Dedifferentiated amniotic fluid mesenchymal stem cell (primary cell): ENCODE measurements at regions not wholly inside any gene's neighbourhood (a gene's known extent, or its start where the extent isn't known, plus 50 kb on each side); places are given as distances from the start of the nearest gene placed in this dataset.

ENCODE experiments used
- DNase-seq: peaks from one replicate; pipeline ENCODE4 v3.0.0-alpha.2; 2016; ENCODE audit errors: extremely low spot score

- no peak for DNase-seq
These were observed 201.6 kb upstream of the NAV3 start for GRCh38 chr12:77629141-77629540.

DNA sequence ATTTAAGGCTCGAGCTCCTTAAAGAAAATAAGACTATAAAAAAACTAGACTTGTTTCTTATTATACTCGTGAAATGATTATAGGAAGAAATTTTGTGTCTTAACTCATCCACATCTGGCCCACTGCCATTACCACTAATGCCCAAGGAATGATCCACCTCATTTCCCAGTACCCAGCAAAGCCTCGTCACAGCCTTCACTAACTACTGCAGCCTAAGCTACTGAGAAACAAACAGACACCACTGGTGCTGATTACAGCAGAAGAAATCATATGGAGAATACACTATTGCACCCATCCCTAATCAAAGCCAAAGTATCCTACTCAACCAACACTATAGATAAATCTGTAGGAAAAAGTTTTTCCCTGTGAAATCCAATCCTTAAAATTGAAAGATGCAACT is 205.3 kb upstream of the NAV3 start:
- DNase-seq, result peak; percentile 59

DNA sequence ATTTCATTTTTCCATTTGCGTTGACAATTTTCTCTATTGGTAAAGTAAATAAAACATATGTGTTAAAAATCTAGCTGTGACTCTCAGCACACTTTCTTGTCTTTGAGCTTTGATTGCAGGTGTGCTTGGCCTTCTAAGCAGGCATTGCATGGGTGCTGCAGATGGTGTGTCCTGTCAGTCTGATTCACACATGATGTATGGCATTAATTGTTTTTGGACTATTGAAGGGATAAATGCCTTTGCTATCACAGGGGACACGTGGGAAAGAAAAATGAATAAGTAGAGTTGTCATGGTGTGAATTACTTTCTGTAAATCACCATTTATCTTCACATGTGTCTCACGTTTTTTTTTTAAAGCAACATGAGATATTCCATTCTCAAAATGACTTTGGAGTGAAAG is 211.3 kb upstream of the NAV3 start:
- DNase-seq, result no peak

GRCh38 chr12:77617818-77618217 is 212.9 kb upstream of the NAV3 start:
- DNase-seq, result no peak

DNA sequence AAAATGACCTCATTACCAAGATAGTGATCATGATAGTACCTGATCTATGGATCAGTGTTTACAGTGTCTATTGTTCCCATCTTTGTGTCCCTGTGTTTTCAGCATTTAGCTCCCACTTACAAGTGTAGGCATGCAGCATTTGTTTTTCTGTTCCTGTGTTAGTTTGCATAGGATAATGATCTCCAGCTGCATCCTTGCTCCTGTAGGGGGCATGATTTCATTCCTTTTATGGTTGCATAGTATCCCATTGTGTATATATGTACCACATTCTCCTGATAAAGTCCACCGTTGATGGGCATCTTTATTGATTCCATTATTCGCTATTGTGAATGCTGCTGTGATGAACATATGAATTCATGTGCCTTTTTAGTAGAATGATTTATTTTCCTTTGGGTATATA is 215.4 kb upstream of the NAV3 start:
- DNase-seq, result no peak

DNA sequence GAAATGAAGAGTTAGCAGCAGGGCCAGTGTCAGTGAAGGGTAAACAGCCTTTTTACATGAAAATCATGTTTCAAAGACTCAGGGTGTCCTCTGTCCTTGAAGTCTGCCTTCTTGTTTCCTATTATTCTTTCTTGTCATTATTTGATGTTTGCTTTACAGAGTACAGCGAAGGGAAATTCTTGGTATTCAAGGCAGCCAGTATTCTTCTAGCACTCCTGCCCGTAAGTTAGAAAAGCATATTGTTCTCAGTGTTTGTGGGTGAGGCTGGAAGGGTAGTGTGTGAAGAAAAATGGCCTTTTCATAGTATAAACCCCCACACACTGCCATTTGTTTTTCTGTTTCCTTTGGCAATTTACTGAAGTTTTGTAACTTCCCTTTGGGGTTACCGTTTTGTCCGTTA is 217.3 kb upstream of the NAV3 start:
- no peak for DNase-seq

GRCh38 chr12:77610446-77610845 is 220.2 kb upstream of the NAV3 start:
- no peak for DNase-seq

DNA sequence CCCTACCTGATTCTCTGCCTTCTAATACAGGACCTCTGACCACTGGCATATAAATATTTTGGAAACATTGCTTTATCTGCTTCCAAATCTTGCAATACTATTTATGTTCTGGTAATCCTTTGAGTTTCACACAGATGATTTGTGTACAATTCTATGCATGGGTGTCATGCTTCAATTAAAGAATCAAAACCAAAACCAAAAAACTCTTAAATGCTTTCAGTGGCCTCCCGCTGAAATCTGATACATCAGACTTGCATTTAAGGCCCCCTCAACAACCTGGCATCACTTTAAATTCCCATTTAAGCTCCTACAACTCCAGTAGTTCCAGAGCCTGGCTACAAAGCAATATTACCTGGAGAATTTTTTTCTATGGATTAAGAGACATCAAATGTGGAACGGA is 221.7 kb upstream of the NAV3 start:
- DNase-seq, result peak; percentile 20

- DNase-seq, result no peak
These were observed 222.3 kb upstream of the NAV3 start for GRCh38 chr12:77608271-77608824.

DNA sequence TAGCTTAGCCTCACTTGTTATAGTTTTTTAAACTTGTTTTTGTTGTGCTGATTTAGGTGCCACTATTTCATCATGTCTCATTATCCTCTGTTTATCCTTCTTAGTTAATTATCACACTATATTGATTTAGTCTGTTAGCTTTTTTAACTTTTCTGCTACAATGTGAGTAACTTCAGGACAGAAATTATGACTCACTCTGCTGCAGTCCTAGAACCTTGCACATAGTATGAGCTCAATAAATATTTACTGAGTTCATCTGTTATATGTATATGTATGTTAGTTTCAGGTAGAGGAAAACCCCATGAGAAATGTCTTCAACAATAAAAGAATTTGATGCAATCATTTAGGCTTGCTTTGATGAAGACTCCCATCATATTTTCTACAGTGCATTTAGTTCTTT is 224.3 kb upstream of the NAV3 start:
- DNase-seq, result no peak

- no peak for DNase-seq
These were observed 226.7 kb upstream of the NAV3 start for GRCh38 chr12:77603946-77604345.

DNA sequence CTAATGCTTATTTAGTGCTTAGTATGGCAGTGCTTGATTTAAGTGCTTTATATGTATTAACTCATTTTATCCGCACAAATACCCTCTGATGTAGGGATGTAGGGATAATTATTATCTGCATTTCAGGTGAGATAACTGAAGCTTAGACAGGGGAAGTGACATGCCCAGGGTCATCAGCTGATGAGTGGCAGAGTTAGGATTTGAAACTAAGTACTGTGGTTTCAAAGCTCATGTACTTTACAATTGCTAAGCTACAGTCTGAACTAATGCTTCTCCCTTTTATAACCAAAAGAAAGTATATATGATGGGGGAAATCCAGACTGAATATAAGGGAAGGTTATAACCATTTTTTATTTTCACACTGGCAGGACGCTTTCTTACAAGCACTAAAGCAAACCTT is 229.6 kb upstream of the NAV3 start:
- no peak for DNase-seq

DNA sequence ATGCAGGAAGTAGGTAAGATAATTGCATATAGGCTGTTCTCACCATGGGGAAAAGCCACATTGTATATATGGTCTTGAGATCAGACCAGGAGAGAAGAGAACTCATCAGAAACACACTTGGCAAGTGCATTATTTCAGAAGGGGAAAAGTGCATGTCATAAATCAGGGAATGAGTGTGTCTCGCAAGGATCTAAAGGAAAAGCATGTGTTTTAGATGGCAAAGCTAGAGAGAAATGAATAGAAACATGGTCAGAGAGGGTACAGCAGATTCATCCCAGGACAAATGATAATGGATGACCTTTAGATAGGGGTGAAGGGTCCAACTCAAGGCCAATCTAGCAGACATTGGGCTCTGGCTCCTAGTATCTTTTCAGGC is 230.2 kb upstream of the NAV3 start:
- DNase-seq, result no peak

DNA sequence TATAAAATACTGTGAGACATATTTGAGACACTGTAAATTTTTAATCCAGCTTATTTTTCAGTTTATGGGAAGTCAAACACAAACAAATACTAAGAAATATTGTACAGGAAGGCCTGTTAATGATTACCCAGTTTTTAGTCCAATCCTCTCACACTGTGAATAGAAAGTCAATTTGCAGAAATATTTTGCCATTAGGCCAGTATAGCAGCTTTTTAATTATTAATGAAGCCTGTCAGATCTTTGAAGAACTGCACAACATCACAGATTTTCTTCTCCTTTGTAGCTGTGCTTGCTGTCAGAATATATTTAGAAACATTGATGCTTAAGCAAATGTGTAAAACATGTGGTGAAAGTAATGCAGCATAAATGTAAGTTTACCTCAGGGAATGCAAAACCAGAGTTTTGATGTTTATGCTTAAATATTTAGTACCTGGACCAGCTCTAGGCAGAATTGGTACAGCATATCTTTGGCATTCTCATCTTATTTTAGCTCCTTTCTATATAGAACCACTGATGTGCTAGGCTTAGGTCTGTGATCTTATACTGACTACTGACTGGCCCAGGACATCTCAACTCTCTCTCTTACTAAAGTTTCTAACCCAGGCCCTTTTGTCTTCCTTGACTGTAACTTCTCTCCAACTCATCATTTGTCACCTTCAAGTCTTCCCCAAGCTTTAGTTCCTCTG is 230.8 kb upstream of the NAV3 start:
- DNase-seq, result no peak

DNA sequence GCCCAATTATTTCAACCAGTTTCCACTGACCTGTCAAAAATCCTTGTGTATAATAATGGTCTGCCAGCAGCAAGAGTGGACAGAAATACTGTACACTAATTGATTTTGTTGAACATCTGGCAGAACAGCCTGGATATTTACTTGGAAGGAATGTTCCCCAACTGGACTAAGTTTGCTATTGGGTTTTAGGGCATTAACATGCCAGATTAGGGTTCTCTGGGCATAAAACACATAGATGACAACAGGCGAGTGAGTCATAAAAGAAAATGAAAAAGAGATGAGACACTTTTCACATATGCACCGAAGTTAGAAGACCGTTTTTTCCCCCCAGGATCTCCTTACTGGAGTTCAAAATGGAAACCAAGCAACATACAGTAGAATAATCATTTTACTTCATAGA is 236.3 kb upstream of the NAV3 start:
- DNase-seq, result no peak

DNA sequence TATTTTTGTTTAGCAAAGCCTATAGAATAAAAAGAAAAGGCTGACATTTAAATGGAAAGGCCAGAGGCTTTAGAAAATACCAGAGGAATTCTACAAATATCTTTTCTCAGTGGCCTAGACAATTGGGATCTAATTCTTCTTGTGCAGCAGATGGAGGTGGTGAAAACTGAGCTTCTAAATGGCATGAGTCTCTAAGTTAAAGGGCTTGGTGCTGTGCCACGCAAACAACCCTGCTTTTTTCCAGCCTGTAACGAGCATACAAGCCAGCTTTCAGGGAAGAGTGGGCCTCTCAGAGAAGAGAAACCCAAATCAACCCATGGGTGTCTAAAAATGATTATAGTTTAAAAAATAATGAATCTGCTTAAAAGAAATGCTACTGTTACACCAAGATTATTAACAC is 237.9 kb upstream of the NAV3 start:
- no peak for DNase-seq

- DNase-seq, result no peak
These were observed 238.5 kb upstream of the NAV3 start for GRCh38 chr12:77591959-77592743.

DNA sequence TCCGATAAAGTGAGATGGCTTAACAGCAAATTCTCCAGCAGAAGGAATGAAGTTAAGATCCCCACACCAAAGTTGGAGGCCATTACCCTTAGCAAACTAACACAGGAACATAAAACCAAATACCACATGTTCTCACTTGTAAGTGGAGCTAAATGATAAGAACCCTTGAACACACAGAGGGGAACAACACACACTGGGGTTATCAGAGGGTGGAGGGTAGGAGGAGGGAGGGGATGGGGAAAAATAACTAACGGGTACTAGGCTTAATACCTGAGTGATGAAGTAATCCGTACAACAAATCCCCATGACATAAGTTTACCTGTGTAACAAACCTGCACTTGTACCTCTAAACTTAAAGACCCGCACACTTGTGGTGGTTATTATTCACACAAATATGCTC is 240.4 kb upstream of the NAV3 start:
- no peak for DNase-seq

- no peak for DNase-seq
These were observed 245.8 kb upstream of the NAV3 start for GRCh38 chr12:77584860-77585259.

DNA sequence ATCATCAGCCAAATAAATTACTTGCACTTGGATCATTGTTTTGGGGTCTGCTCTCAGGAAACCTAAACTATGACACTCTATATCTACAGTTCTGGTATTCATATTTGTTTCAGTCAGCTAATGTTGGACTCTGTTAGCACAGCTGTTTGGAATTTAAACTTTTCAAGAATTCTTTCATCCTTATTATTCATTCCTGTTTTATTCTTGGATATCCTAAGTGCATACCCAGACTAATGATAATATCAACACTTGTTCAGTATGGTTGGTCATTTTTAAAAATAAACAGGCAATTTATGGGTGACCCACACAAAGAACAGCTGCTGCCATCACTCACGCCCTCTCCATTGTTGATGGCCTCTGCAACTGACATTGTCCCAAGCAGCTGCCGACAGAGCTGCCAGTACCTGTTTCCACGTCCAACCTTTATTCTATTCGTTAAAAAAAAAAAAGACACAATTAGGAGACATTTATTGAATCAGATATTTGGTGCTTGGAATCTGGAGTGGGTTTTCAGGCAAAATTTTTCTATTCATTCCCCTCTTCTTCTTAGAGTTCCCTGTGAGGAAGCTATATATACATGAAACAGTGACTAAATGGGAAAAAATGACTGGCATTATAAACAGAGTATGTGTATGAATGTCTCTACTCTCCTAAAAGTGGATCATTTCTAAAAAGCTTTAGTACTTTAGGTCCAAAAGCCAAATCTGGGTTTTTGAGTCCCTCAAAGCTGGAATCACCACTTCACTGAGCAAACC is 252.1 kb upstream of the NAV3 start:
- no peak for DNase-seq

DNA sequence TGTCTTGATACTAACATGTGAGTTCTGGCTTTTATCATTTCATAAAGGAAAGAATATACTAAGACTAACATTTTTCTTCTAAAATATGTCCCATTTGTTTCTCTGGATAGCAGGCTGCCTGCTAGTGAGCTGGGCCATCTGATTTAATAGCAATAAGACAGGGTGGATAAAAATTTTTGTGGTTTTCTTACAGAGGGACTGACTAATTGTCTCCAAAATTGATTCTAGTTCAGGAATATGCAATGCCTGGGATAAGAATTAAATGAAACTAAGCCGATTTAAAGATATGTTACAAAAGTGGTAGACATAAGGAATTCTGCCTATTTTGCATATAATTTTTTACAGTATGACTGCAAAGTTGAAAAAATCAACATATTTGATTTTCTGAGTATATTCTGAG is 252.9 kb upstream of the NAV3 start:
- peak; percentile 62 for DNase-seq

DNA sequence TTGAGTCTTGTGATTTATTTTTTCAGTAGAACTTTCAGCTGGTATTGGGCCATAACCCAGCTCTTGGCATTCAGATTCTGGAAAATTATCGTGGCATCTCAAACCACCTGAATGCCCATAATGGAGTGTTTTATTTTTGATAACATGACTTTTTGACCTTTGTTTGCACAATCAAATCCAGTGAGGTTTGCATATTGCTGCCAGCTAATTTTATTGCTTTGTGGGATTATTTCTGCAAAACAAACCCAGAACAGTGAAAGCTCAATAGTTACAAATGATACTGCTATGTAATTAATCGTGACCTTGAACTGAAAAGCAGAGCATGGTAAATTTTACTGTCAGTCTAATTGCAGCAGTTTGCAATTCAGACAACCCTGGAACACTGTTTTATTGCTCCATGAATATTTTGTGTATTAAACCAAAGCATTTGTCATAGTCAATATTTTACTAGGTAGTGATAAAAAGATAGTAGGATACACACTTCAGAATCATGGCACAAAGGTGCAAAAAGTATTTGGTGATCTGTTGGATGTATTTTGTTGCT is 255.2 kb upstream of the NAV3 start:
- DNase-seq, result no peak
